ENCODE measurements at regions not wholly inside any gene's neighbourhood (a gene's known extent, or its start where the extent isn't known, plus 50 kb on each side); places are given as distances from the start of the nearest gene placed in this dataset.

DNA sequence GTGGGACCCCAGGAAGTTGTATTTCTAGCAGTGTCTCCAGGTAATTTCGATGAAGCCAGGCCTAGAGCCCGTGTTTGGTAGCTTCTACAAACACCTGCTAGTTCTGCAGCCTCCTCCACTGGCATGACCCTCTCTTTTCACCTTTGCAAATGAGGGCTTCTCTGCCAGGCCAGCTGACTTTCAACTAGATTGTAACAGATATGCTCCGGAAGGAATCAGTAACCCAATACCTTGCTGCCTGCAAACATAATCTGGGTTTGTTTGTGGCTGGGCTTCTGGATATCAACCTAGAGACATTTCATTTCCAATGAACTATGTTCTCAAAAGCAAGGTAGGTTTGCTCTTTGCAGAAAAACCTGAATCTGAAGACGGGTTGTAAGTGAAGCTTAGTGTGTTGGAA lies 354.8 kb downstream of the DMRT2 start:
- TF ChIP-seq, protein P1, sequence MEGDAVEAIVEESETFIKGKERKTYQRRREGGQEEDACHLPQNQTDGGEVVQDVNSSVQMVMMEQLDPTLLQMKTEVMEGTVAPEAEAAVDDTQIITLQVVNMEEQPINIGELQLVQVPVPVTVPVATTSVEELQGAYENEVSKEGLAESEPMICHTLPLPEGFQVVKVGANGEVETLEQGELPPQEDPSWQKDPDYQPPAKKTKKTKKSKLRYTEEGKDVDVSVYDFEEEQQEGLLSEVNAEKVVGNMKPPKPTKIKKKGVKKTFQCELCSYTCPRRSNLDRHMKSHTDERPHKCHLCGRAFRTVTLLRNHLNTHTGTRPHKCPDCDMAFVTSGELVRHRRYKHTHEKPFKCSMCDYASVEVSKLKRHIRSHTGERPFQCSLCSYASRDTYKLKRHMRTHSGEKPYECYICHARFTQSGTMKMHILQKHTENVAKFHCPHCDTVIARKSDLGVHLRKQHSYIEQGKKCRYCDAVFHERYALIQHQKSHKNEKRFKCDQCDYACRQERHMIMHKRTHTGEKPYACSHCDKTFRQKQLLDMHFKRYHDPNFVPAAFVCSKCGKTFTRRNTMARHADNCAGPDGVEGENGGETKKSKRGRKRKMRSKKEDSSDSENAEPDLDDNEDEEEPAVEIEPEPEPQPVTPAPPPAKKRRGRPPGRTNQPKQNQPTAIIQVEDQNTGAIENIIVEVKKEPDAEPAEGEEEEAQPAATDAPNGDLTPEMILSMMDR (IDR thresholded peaks at IDR 0.05) = no peak
- TF ChIP-seq EP300 (IDR thresholded peaks at IDR 0.05) (no peak), POLR2A (IDR thresholded peaks at IDR 0.05) (no peak)

All from stomach (tissue), 4 donors.